Cerebellar nuclear complex (tissue), 1 donor: ENCODE measurements at regions not wholly inside any gene's neighbourhood (a gene's known extent, or its start where the extent isn't known, plus 50 kb on each side); places are given as distances from the start of the nearest gene placed in this dataset.

ENCODE experiments used
- DNase-seq, 2 experiments: peaks; one replicate each; lab custom pipeline; 2025; lab: John Stamatoyannopoulos, UW

DNA sequence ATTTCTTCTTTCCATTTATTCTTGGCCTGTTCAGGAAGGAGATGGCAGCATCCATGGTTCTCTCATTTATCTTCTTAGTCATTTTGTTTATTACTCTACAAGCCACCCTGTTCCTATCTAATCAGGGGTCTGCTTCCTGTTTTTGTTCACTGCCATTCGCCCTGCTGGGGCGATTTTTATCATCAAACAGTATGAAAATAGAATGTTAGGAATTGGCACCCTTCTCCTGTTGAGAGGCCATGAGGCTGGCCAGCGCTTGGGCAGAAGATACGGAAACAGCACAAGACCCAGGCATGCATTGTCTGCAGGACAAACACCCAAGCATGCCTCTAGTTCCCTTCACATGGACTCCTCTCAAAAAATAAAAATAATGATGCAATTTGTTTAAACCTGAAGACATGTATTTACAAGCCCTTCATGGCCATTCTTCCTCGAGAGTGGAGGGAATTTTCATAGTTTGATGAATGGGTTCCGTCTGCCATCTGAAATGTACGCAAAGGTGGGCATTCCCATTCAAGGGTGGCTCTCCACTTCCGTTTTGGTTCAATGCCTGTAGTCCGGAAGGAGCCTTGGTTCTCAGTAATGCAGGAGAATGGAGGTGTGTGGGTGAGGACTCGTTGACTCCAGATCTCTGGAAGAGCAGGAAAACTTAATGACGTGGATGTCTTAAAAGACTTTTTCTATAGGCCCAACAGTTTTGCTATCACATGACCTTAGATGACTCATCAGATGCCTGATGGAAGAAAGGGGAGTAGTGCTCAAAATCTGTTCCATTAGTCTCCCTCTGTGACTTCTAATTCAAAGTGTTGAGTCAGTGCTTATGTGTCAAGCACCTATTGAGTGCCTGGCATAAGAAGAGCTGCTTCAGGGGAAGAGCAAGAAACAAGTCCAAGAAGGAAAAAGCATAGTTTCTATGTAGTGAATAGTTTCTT, 252.4 kb upstream of the TBX3 start:
- DNase-seq = no peak

DNA sequence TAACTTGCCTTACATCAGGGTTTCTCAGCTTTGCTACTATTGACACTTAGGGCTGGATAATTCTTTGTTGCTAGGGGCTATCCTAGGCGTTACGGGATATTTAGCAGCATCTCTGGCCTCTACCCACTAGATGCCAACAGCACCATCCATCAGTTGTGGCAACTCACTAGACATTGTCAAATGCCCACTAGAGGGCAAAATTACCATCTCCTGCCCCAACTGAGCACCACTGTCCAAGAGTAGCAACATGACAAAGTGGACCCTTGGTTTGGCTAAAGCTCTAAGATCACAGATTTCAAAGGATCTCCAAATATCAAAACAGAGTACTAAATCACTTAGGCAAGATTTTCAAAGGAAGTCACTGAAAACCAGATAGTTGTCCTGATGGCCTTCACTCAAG, 251.7 kb upstream of the TBX3 start:
- no peak for DNase-seq

DNA sequence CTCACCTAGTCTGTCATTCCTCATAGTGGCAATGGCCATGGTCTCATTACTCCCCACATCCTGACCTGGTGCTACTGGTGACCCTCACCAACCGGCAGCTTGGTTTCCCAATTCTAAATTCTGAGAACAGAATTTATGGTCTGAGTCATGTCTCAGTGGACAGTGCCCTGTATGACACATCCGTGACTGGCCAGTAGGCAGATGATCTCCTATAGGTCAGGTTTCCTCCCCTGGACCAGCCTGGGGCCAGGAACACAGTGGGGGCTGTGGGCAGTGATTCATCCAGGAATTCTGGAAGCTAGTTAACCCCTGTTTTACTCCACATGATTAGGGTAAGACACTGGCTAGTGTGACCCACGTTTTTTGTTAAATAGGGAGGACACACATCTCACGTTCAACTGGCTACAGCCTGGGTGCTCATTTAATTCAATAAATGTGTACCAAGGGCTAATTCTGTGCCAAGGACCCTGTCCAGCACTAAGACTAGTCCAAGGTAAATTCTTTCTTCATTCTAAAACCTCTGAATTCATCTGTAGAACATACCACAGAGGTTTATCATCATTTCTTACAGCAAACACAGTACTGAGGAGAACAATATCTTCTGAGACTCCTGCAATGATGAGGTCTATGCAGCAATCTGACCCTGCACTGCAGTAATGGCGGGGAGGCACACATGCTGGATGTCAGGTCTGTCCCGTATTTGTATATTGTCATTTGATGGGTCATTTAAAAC, 249.6 kb upstream of the TBX3 start:
- DNase-seq = no peak

DNA sequence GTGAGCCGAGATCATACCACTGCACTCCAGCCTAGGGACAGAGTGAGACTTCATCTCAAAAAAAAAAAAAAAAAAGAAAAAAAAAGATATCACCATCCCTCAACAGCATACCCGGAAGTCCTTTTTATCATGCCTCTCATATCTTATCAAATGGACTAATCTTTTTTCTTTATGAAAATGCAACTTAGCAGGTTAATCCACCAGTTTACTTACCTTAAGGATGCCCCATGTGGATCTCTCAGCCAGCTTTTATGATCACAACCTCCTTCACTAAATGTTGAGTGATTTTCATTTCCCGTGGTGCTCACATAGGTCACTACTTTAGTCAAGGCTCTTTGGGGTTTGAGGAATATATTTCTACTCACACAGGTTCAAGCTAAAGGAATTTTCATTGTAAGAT, 248.8 kb upstream of the TBX3 start:
- no peak for DNase-seq

DNA sequence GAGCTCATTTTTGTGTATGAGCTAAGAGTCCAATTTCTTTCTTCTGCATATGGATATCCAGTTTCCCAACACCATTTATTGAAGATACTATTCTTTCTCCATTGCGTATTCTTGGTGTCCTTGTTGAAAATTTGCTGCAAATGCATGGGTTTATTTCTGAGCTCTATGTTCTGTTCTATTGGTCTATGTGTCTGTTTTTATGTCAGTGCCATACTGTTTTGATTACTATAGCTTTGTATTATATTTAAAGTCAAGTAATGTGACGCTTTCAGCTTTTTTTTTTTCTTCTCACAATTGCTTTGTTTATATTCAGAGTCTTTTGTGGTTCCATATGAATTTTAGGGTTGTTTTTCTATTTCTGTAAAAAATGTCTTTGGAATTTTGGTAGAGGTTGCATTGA, 247.1 kb upstream of the TBX3 start:
- no peak for DNase-seq

DNA sequence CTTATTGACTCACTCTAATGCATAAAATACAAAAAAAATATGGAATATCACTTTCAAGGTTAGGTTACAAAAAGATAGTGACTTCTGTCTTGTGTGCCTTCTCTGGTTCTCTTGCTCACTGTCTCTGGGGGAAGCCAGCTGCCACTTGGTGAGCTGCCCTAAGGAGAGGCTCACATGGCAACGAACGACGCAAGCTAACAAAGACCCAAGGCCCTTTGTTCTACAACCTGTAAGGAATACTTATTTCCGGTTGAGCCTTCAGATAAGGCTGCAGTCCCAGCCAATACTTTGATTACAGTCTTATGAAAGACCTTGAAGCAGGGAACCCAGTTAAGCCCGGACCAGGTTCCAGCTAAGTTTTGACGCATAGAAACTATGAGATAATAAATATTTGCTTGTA, 242.4 kb upstream of the TBX3 start:
- DNase-seq = no peak

DNA sequence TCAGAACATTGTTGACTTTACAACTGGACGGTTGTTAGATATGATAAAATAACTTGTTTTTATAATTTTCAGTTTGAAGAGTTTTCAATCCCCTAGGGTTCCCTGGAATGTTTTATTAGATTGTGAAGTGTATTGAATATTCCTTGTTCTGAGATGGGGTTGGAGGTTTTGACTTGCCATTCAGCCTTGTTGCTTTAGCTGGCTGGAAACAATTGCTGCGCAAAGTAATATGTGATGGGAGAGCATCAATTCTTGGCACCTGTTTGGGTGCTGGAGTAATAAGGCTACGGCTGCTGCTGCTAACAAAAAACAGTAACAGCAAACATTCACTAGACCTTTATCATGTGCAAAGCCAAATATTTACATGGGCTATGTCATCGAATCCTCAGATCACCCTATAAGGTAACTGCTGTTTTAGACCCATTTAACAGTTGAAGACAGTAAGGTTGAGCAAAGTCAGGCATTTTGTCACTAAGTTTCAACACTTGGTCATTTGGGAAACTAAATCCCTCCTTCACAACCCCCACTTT, 241.0 kb upstream of the TBX3 start:
- no peak for DNase-seq

DNA sequence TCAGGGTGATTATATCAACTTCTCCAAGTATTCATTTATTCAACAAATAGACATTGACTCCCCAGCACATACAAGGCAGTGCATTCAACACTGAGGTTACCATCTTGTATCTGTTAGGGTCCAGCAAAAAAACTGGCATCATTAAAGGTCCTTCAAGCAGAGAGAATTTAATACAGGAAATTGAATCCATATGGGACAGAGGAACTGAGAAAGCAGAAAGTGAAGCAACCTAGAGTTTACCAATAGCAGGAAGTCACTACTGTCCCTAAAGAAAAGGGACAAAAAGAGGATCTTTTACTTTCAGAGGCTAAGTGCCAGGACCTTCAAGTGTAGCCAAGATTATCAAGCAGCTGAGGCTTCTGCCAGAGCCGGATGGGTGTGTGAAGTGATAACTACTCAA, 237.8 kb upstream of the TBX3 start:
- no peak for DNase-seq

DNA sequence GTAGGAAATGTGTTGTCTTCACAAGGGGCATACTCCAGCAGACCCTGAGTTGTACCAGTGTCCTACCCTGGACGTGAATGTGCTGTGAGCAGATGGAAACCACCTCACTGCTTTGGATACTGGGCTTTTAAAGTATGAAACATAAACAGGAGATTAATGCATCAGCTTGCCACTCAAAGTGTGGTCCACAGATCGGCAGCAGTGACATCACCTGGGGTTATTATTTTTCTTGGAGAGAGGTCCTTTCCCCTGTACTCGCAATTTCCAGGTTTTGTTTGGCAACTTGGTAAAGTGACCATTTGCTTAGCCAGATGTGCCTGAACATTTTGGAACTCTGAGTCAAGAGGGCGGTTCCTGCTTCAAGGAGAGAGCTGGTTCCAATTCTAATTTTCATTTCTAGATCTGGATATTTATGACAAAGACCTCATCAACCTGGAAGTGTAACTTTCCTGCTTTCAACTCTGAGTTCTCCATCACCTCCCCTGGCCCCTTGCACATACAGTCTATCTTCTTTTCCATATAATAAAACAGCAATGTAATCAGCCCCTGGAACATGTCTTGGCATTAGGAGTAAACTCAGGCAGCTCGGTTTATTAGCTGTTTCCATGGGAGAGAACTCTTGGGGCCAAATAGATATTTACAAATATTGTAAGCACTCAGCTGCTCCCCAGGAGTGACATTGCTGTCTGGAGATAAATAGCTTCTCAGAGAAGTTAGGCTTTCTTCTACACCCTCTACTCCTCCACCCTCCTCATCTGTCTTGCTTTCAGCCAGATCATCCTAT, 237.0 kb upstream of the TBX3 start:
- no peak for DNase-seq

DNA sequence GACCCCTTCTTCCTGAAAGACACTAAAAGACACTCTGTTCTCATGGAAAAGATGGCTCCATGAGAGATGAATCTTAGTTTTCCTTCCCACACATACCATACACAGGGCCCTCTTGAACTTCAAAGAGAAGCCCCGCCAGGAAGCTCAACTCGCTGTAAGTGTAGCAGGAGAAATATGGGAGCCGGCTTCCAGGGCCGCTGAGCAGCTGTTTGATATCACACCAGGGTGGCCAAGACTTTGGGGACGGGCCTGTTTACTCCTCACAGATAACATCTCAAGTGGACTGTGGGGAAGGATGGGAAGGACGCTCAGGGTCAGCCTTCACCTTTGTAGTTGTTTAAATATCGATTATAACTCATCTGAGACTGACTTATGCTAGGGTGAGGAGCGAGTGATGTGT, 235.5 kb upstream of the TBX3 start:
- no peak for DNase-seq

DNA sequence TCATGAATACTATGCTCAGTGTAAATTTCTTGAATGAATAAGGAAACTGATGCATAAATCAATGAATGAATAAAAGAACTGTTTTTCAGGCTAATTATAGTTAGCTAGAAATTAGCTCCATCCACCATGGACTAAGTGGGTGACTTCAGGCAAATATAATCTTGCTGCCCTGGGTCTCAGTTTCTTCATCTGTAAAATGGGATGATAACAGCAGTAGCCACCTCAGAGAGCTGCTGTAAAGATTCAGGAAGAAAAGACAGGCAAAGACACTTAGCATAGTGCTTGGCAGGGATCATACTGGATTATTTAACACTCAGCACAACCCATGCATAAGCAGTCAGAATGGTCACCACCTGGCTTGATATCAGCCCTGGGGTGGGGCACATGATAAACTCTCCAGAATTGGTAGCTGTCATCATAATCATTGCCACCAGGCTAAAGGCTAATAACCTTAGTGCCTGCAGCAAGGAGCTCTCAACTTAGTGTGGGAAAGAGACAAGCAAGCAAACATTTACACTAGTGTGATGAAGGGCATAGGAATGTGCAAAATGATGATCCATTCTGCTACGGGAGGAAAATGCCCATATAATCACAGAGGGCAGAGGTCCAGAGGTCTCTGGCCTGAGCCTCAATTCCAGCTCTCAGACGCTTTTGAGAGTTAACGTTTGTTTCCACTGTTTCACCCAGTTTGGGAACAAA, 234.7 kb upstream of the TBX3 start:
- DNase-seq = no peak

DNA sequence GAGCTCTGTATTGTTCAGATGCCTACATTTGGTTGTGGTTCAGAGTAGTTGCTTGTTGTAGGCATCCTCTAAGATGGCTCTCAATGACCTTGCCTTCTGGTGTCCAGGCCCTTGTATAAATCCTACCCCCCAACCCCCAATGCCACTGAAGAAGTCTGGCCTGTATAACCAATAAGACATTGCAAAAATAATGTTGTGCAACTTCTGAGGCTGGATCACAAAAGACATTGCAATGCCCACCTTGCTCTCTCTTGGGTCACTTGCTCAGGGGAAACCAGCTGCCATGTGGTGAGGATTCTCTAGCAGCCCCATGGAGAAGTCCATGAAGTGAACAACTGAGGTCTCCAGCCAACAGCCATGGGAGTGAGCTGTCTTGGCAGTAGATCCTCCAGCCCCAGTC, 234.0 kb upstream of the TBX3 start:
- no peak for DNase-seq

DNA sequence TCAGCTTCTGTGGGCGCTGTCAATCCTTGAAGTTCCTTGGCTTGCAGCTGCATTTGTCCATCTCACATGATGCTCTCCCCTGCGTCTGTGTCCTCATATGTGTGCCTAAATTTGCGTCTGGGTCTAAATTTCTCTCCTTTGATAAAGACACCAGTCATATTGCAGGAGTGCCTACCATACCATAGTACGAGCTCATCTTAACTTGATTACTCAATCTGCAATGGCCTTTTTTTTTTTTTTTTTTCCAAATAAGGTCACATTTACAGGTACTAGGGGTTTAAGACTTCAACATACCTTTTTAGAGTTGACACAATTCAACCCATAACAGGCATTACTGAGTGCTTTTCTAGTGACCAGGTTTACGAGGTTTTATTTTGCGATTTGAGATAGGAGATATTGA, 233.3 kb upstream of the TBX3 start:
- no peak for DNase-seq

DNA sequence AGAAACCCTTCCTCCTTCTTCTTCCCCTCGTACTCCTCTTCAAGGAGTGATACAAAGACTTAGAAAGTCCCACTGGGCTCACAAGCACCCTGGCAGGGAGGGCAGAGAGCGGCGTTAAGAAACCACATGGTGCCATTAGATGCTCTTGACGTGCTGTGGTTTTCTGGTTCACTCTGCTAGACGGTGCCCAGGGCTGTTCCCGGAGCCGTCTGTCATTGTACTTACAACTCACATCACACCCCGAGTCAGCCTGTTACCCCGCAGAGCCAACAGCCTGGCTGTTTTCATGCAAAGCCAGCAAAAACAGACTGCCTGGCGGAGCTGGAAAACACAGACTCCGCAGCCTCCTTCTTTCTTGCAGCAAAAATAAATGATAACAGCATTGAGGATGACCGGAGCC, 232.6 kb upstream of the TBX3 start:
- no peak for DNase-seq

DNA sequence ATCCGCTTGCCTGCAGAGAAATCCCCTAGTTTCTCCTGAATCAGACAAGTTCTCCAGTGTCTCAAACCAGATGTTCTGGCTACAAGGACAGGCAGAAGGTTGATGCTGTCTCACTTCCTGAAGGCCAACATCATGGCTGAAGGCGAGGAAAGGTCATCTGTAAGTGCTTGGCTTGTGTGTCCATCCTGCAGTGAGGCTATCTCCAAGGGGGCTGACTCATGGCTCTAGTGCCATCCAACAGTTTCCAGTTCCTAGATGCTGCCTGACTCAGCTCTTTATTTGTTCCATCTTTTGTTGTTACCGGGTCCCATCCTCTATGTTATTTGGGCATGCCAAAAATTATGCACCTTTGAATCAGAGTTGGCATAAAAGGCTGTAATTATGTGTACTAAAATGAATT, 232.1 kb upstream of the TBX3 start:
- DNase-seq = no peak

DNA sequence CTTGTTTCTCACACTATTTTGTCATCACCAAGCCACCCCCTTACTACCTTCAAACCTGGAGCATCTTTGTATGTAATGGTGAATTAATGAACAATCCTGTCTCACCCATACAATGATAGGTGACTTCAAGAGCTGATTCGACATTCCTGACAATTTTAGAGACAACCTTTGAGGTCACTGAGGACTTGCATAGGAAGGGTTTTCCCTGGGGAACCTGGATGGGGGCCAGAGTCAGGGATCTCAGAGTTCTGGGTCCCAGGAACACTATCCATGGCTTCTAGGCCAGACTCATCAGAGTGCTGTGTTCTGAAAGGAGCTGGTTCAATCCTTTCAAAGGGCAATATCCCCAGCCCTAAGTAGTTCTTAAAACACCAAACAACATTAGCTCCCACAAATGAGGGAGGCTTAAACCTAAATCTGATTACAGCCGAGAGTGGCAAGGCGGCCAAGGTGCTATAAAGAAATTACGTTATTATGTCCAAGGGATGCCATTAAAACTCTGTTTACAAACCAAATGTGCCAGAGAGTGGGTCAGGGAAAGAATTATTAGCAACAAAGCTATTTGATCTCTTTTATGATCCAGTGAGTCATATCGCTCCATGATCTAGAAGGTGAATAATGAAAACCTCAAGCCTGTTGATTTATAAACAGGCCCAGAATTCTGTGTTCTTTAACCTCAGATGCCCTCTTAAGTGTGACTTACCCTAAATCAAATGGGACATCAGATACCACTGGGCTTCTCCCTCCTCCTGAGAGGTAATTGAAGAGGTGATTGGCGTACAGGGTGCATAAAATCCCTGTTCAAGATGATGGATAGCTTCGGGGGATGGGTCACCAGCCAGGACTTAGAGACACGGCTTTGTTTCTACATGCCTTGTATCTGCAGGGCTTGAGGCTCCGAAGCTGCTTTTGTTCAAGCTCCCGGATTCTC, 230.2 kb upstream of the TBX3 start:
- no peak for DNase-seq

DNA sequence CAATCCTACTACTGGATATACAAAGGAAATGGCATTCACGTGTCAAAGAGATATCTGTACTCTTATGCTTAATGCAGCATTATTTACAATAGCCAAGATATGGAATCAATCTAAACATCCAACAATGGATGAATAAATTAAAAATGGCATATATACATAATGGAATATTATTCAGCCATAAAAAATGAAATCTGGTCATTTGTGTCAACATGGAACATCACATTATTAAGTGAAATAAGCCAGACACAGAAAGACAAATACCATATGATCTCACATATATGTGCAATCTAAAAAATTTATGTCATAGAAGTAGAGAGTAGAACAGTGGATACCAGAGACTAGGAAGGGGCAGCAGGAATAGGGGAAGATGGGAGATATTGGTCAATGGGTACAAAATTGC, 228.8 kb upstream of the TBX3 start:
- no peak for DNase-seq

DNA sequence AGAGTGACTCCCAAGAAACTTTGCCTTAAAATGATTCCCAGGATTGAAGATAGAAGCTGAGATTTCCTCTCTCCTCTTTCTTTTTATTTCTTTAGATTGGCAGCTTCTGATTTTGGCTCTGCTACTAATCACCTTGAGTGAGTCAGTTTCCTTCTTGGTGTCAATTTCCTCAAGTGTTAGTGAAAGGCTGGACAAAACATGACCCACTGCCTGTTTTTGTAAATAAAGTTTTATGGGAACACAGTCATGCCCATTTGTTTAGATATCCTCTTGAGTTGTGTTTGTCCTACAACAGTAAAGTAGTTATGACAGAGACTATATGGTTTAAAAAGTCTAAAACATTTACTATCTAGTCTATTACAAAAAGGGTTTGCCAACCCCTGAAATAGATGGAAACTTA, 227.2 kb upstream of the TBX3 start:
- no peak for DNase-seq

DNA sequence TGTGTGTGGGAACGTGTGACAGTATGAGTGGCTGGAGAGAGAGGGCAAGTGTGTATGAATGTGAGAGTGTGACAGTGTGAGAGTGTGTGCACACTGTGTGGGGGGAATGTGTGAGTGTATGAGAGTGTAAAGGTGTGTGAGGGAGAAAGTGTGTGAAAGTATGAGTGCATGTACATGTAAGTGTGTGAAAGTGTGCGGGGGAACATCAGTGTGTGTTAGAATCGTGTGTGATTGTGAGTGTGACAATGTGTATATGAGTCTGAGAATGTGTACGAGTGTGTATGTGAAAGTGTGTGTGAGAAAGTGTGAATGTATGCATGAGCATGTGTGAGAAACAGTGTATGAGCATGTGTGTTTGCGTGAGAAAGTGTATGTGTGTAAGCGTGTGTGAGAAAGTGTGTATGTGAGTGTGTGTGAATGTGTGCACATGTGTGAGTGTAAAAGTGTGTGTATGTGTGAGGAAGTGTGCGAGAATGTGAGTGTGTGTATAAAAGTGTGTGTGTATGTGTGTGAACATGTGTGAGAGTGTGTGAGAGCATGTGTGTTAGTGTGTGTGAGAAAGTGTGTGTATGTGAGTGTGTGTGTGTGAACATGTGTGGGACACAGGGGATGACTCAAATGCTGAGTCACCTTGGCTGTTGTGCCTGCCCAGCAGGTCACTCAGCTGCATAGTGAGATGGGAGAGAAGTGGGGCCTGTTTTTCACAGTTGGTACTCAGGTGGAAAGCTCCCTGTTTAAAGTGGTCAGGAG, 220.5 kb upstream of the TBX3 start:
- no peak for DNase-seq
